Liver (tissue), 8 donors: ENCODE measurements at regions not wholly inside any gene's neighbourhood (a gene's known extent, or its start where the extent isn't known, plus 50 kb on each side); places are given as distances from the start of the nearest gene placed in this dataset.

Experiments used
- DNase-seq: peaks from one replicate; pipeline ENCODE4 v3.0.0-alpha.2; 2017; ENCODE audit warnings: low spot score
- H3K27ac ChIP-seq, 2 donors: one replicate each; pipeline ENCODE4 v1.7.0; 2013; ENCODE audit warnings: inconsistent platforms in 2 of 2, low read length in 2 of 2, control low read depth in 1 of 2, low read depth in 1 of 2, mild to moderate bottlenecking in 1 of 2
- H3K27me3 ChIP-seq, 4 donors: one replicate each; pipeline versions ENCODE4 v1.6.1 to v1.7.0; 2013; ENCODE audit warnings: low read length in 3 of 4, inconsistent platforms in 1 of 4, mild to moderate bottlenecking in 1 of 4, moderate library complexity in 1 of 4; ENCODE audit not compliant: control insufficient read depth in 4 of 4, insufficient read depth in 4 of 4
- H3K36me3 ChIP-seq, 4 donors: one replicate each; pipeline versions ENCODE4 v1.6.1 to v1.7.0; 2013; ENCODE audit warnings: low read length in 3 of 4, mild to moderate bottlenecking in 3 of 4, low read depth in 1 of 4, moderate library complexity in 1 of 4; ENCODE audit not compliant: control insufficient read depth in 4 of 4, insufficient read depth in 3 of 4
- H3K4me1 ChIP-seq, 4 donors: one replicate each; pipeline versions ENCODE4 v1.6.1 to v1.7.0; 2013; ENCODE audit warnings: low read length in 3 of 4, mild to moderate bottlenecking in 3 of 4, moderate library complexity in 1 of 4; ENCODE audit not compliant: control insufficient read depth in 4 of 4, insufficient read depth in 4 of 4
- H3K4me3 ChIP-seq, 3 donors: one replicate each; pipeline versions ENCODE4 v1.6.1 to v1.7.0; 2013; ENCODE audit warnings: low read length in 3 of 3, control low read depth in 1 of 3, low read depth in 1 of 3, mild to moderate bottlenecking in 1 of 3
- H3K9ac ChIP-seq, 2 donors: one replicate each; pipeline ENCODE4 v1.7.0; 2013; ENCODE audit warnings: low read length in 2 of 2, mild to moderate bottlenecking in 2 of 2, moderate library complexity in 2 of 2, control low read depth in 1 of 2, low read depth in 1 of 2
- H3K9me3 ChIP-seq, 4 donors: one replicate each; pipeline versions ENCODE4 v1.6.1 to v1.7.0; 2013; ENCODE audit warnings: low read length in 3 of 4; ENCODE audit not compliant: control insufficient read depth in 4 of 4
- CTCF ChIP-seq: fragments of 150-350 bp; IDR thresholded peaks from 2 replicates; pipeline ENCODE4 v1.5.1; 2017; ENCODE audit warnings: improper control_type of control experiment, low read depth, low read length; ENCODE audit not compliant: missing input control
- EGR1 ChIP-seq, 2 donors: IDR thresholded peaks; 2 replicates each; pipeline ENCODE4 v1.6.1; 2016 to 2018; ENCODE audit warnings: antibody characterized with exemption in 2 of 2, low read depth in 2 of 2
- FOXA1 ChIP-seq: IDR thresholded peaks from 2 replicates; pipeline ENCODE4 v1.6.1; 2016; ENCODE audit warnings: antibody characterized with exemption
- GABPA ChIP-seq, 2 donors: IDR thresholded peaks in 1 of 2; conservative IDR thresholded peaks in 1 of 2; 2 replicates each; pipeline ENCODE4 v1.6.1; 2016; ENCODE audit warnings: antibody characterized with exemption in 2 of 2, mild to moderate bottlenecking in 1 of 2, moderate library complexity in 1 of 2
- HNF4A ChIP-seq, 2 donors: conservative IDR thresholded peaks; 2 replicates each; pipeline ENCODE4 v1.6.1; 2016; ENCODE audit warnings: antibody characterized with exemption in 2 of 2, mild to moderate bottlenecking in 2 of 2
- HNF4G ChIP-seq: IDR thresholded peaks from 2 replicates; pipeline ENCODE4 v1.6.1; 2016; ENCODE audit warnings: antibody characterized with exemption
- JUND ChIP-seq, 2 donors: IDR thresholded peaks; 2 replicates each; pipeline ENCODE4 v1.6.1; 2016; ENCODE audit warnings: antibody characterized with exemption in 2 of 2
- MAX ChIP-seq: IDR thresholded peaks from 2 replicates; pipeline ENCODE4 v1.6.1; 2016; ENCODE audit warnings: antibody characterized with exemption
- NR2F2 ChIP-seq: IDR thresholded peaks from 2 replicates; pipeline ENCODE4 v1.6.1; 2016; ENCODE audit warnings: antibody characterized with exemption
- RAD21 ChIP-seq, 2 donors: IDR thresholded peaks; 2 replicates each; pipeline ENCODE4 v1.6.1; 2016; ENCODE audit warnings: antibody characterized with exemption in 2 of 2, mild to moderate bottlenecking in 2 of 2
- REST ChIP-seq: IDR thresholded peaks from 2 replicates; pipeline ENCODE4 v1.6.1; 2016; ENCODE audit warnings: antibody characterized with exemption, mild to moderate bottlenecking
- RXRA ChIP-seq, 2 donors: IDR thresholded peaks; 2 replicates each; pipeline ENCODE4 v1.6.1; 2017 to 2018; ENCODE audit warnings: antibody characterized with exemption in 2 of 2, mild to moderate bottlenecking in 1 of 2
- TAF1 ChIP-seq: conservative IDR thresholded peaks from 2 replicates; pipeline ENCODE4 v1.6.1; 2016; ENCODE audit warnings: antibody characterized with exemption, mild to moderate bottlenecking
- YY1 ChIP-seq: IDR thresholded peaks from 2 replicates; pipeline ENCODE4 v1.6.1; 2016; ENCODE audit warnings: antibody characterized with exemption, mild to moderate bottlenecking
- ZBTB33 ChIP-seq: IDR thresholded peaks from 2 replicates; pipeline ENCODE4 v1.6.1; 2016; ENCODE audit warnings: antibody characterized with exemption
- WGBS: extraction: QIAGEN DNeasy Blood & Tissue Kit; methylation state at CpG from one replicate; pipeline ENCODE4 v1.1.7; 2013; 5-methylcytosine and 5-hydroxymethylcytosine counted together
- donor health status: healthy.
- donor health status: healthy.
- donor health status: healthy.
- donor health status: healthy.
- donor health status: healthy.

- TF ChIP-seq HNF4G (no peak), EGR1 (IDR thresholded peaks at IDR 0.05; ENCODE audit: low read depth in 2 of 2) (no peak), CTCF (no peak)
- Histone ChIP-seq H3K27ac (no peak overlapping the region), H3K9me3 (no peaks in the 10 kb centered on the region), H3K9ac (no peak overlapping the region), H3K36me3 (no peaks in the 10 kb centered on the region), H3K4me1 (no peaks in the 10 kb centered on the region), H3K4me3 (no peak overlapping the region), H3K27me3 (no peaks in the 10 kb centered on the region)
- WGBS = 75% methylated on average over 4 of the region's 4 CpGs
- DNase-seq = no peak
Measured at GRCh38 chr4:170667814-170668213, 578.1 kb upstream of the AADAT start.

- no peaks in the 10 kb centered on the region for H3K9me3 ChIP-seq
- no peaks in the 10 kb centered on the region for H3K4me1 ChIP-seq
- no peak overlapping the region for H3K27ac ChIP-seq
- no peak overlapping the region for H3K4me3 ChIP-seq
- TF ChIP-seq EGR1 (IDR thresholded peaks at IDR 0.05; ENCODE audit: low read depth in 2 of 2) = no peak
- no peak for TF ChIP-seq HNF4G
- TF ChIP-seq CTCF = no peak
- H3K27me3 ChIP-seq = no peaks in the 10 kb centered on the region
- H3K9ac ChIP-seq = no peak overlapping the region
- no peaks in the 10 kb centered on the region for H3K36me3 ChIP-seq
- 77% methylated on average over 2 of the region's 2 CpGs for WGBS
- DNase-seq = no peak
Measured at GRCh38 chr4:170666909-170667308, 577.2 kb upstream of the AADAT start.

- Histone ChIP-seq H3K27me3 (no peaks in the 10 kb centered on the region), H3K9me3 (no peaks in the 10 kb centered on the region), H3K27ac (no peak overlapping the region), H3K36me3 (no peaks in the 10 kb centered on the region), H3K4me3 (no peak overlapping the region), H3K4me1 (no peaks in the 10 kb centered on the region), H3K9ac (no peak overlapping the region)
- WGBS = 34% methylated on average over 4 of the region's 4 CpGs
- no peak for DNase-seq
- TF ChIP-seq EGR1 (IDR thresholded peaks at IDR 0.05; ENCODE audit: low read depth in 2 of 2) (no peak), JUND (IDR thresholded peaks at IDR 0.05) (no peak), REST (no peak), FOXA1 (no peak), YY1 (no peak), NR2F2 (no peak), CTCF (no peak), MAX (no peak), HNF4A (conservative IDR thresholded peaks at IDR 0.05) (no peak), ZBTB33 (no peak), HNF4G (no peak), RAD21 (IDR thresholded peaks at IDR 0.05) (no peak), TAF1 (no peak), RXRA (IDR thresholded peaks at IDR 0.05) (no peak), GABPA (IDR thresholded peaks at IDR 0.05 in 1 of 2, conservative IDR thresholded peaks at IDR 0.05 in 1 of 2) (no peak)
Measured at GRCh38 chr4:170662250-170662649, 572.5 kb upstream of the AADAT start.
